H1 (cell line): ENCODE measurements at regions not wholly inside any gene's neighbourhood (a gene's known extent, or its start where the extent isn't known, plus 50 kb on each side); places are given as distances from the start of the nearest gene placed in this dataset.

ENCODE experiments used
- CTCF ChIA-PET: fragments of 300-600 bp; sonication (Branson Sonifier 250); formaldehyde crosslinking; loops from one replicate; lab custom pipeline; 2021; ENCODE audit not compliant: partially characterized antibody; lab: Charles Lee
- POLR2A ChIA-PET: fragments of 300-600 bp; sonication (Branson Sonifier 250); formaldehyde crosslinking; loops from one replicate; lab custom pipeline; 2021; ENCODE audit warnings: inconsistent platforms; ENCODE audit not compliant: partially characterized antibody; lab: Charles Lee
- DNase-seq, 2 experiments: peaks; one replicate each; pipeline versions ENCODE4 v3.0.0 to v3.0.0-alpha.2; 2010 to 2022; ENCODE audit warnings: low spot score in 2 of 2, low read depth in 1 of 2, mixed read lengths in 1 of 2
- FAIRE-seq: peaks from 2 replicates; lab custom pipeline; 2011; peaks lifted over from hg19 to GRCh38; lab: Jason Lieb, UNC
- H2AFZ ChIP-seq: 2 replicates; pipeline ENCODE4 v1.8.1; 2012; ENCODE audit warnings: low read length, inconsistent platforms
- H2AK5ac ChIP-seq: 2 replicates; pipeline ENCODE4 v1.6.1; 2013; ENCODE audit warnings: low read depth, low read length
- H2BK120ac ChIP-seq: replicated peaks from 2 replicates; pipeline ENCODE3; 2013; ENCODE audit warnings: low read depth, low read length, inconsistent platforms
- H2BK12ac ChIP-seq: 2 replicates; pipeline ENCODE4 v1.6.1; 2013; ENCODE audit warnings: low read depth, low read length
- H2BK15ac ChIP-seq: 2 replicates; pipeline ENCODE4 v1.6.1; 2013; ENCODE audit warnings: low read length
- H2BK20ac ChIP-seq: 2 replicates; pipeline ENCODE4 v1.6.1; 2013; ENCODE audit warnings: low read length
- H2BK5ac ChIP-seq: 2 replicates; pipeline ENCODE4 v1.6.1; 2013; ENCODE audit warnings: low read depth, low read length
- H3K14ac ChIP-seq: 2 replicates; pipeline ENCODE4 v1.6.1; 2013; ENCODE audit warnings: inconsistent platforms; ENCODE audit not compliant: insufficient read length
- H3K18ac ChIP-seq: 2 replicates; pipeline ENCODE4 v1.6.1; 2013; ENCODE audit warnings: low read length; ENCODE audit errors: extremely low read depth
- H3K23ac ChIP-seq: 2 replicates; pipeline ENCODE4 v1.6.1; 2013; ENCODE audit warnings: inconsistent platforms; ENCODE audit not compliant: insufficient read length
- H3K23me2 ChIP-seq: 2 replicates; pipeline ENCODE4 v1.6.1; 2013; ENCODE audit warnings: low read depth, low read length
- H3K27ac ChIP-seq: 2 replicates; pipeline ENCODE4 v1.6.1; 2011; ENCODE audit warnings: low read depth, low read length, inconsistent platforms
- H3K27me3 ChIP-seq, 4 experiments: replicated peaks in 1 of 4; 1 replicate in 1 of 4; 2 replicates in 3 of 4; pipeline versions ENCODE4 v1.6.1 to v1.8.1; 2011 to 2013; ENCODE audit warnings: low read length in 3 of 4, mild to moderate bottlenecking in 3 of 4, inconsistent platforms in 2 of 4, mixed read lengths in 2 of 4, moderate library complexity in 1 of 4; ENCODE audit not compliant: control insufficient read depth in 3 of 4, insufficient read depth in 3 of 4; ENCODE audit errors: extremely low read depth in 1 of 4
- H3K36me3 ChIP-seq, 4 experiments: 2 replicates each; pipeline versions ENCODE4 v1.6.1 to v1.8.1; 2011 to 2013; ENCODE audit warnings: mild to moderate bottlenecking in 4 of 4, low read length in 3 of 4, moderate library complexity in 2 of 4, control low read depth in 1 of 4, inconsistent platforms in 1 of 4; ENCODE audit not compliant: insufficient read depth in 4 of 4, control insufficient read depth in 2 of 4
- H3K4ac ChIP-seq: replicated peaks from 2 replicates; pipeline ENCODE3; 2013; ENCODE audit warnings: low read length, low read depth, mixed read lengths, inconsistent platforms; ENCODE audit not compliant: insufficient read length
- H3K4me1 ChIP-seq, 4 experiments: replicated peaks in 1 of 4; 1 replicate in 1 of 4; 2 replicates in 3 of 4; pipeline versions ENCODE4 v1.6.1 to v1.8.1; 2011 to 2013; ENCODE audit warnings: low read length in 3 of 4, inconsistent platforms in 2 of 4, mixed read lengths in 1 of 4; ENCODE audit not compliant: insufficient read depth in 4 of 4, control insufficient read depth in 3 of 4
- H3K4me2 ChIP-seq, 2 experiments: 2 replicates each; pipeline versions ENCODE4 v1.6.1 to v1.8.1; 2011 to 2013; ENCODE audit warnings: low read depth in 2 of 2, low read length in 2 of 2, control low read depth in 1 of 2, inconsistent platforms in 1 of 2, mild to moderate bottlenecking in 1 of 2; ENCODE audit not compliant: insufficient read depth in 1 of 2
- H3K4me3 ChIP-seq, 4 experiments: fragments of 200-600, 300-600 bp in 1 of 4; sonication (generic), shearing (Covaris generic), sonication (Bioruptor Twin) in 1 of 4; 2 replicates each; pipeline versions ENCODE4 v1.5.1 to v1.8.1; 2011 to 2016; ENCODE audit warnings: low read length in 4 of 4, low read depth in 3 of 4, control low read depth in 2 of 4, inconsistent platforms in 2 of 4, mild to moderate bottlenecking in 2 of 4, mixed read lengths in 1 of 4, moderate library complexity in 1 of 4; ENCODE audit not compliant: insufficient read depth in 2 of 4; ENCODE audit errors: extremely low read depth in 1 of 4
- H3K56ac ChIP-seq: replicated peaks from 2 replicates; pipeline ENCODE3; 2013; ENCODE audit warnings: low read depth, mild to moderate bottlenecking, mixed read lengths, low read length, inconsistent platforms; ENCODE audit not compliant: insufficient read length
- H3K79me1 ChIP-seq: 2 replicates; pipeline ENCODE4 v1.6.1; 2013; ENCODE audit warnings: low read depth, low read length, control low read depth
- H3K79me2 ChIP-seq, 2 experiments: 2 replicates each; pipeline versions ENCODE4 v1.6.1 to v1.8.1; 2012 to 2013; ENCODE audit warnings: low read length in 2 of 2, mild to moderate bottlenecking in 2 of 2, inconsistent platforms in 1 of 2; ENCODE audit not compliant: insufficient read depth in 2 of 2, control insufficient read depth in 1 of 2
- H3K9ac ChIP-seq, 4 experiments: replicated peaks in 1 of 4; 1 replicate in 1 of 4; 2 replicates in 3 of 4; pipeline versions ENCODE4 v1.6.1 to v1.8.1; 2011 to 2013; ENCODE audit warnings: low read depth in 3 of 4, low read length in 3 of 4, control low read depth in 2 of 4, mild to moderate bottlenecking in 2 of 4, moderate library complexity in 2 of 4, inconsistent platforms in 1 of 4; ENCODE audit errors: extremely low read depth in 1 of 4
- H3K9me3 ChIP-seq, 2 experiments: 2 replicates each; pipeline versions ENCODE4 v1.6.1 to v1.8.1; 2012 to 2013; ENCODE audit warnings: mild to moderate bottlenecking in 2 of 2, moderate library complexity in 2 of 2, control low read depth in 1 of 2, inconsistent platforms in 1 of 2, low read depth in 1 of 2, low read length in 1 of 2, mixed read lengths in 1 of 2; ENCODE audit not compliant: insufficient read depth in 2 of 2
- H4K20me1 ChIP-seq, 2 experiments: replicated peaks in 1 of 2; 2 replicates each; pipeline versions ENCODE3 to v1.8.1; 2011 to 2013; ENCODE audit warnings: inconsistent platforms in 2 of 2, low read length in 2 of 2, mild to moderate bottlenecking in 1 of 2; ENCODE audit not compliant: insufficient read depth in 2 of 2, control insufficient read depth in 1 of 2
- H4K5ac ChIP-seq: 2 replicates; pipeline ENCODE4 v1.6.1; 2013; ENCODE audit warnings: low read length, low read depth, mixed read lengths, inconsistent platforms; ENCODE audit not compliant: insufficient read length
- H4K8ac ChIP-seq: 2 replicates; pipeline ENCODE4 v1.8.0; 2013; ENCODE audit warnings: mild to moderate bottlenecking, moderate library complexity, low read length, inconsistent platforms; ENCODE audit not compliant: insufficient read depth; ENCODE audit errors: extremely low read depth
- H4K91ac ChIP-seq: replicated peaks from 2 replicates; pipeline ENCODE3; 2013; ENCODE audit warnings: low read length, mixed read lengths, inconsistent platforms; ENCODE audit not compliant: insufficient read length
- ATF2 ChIP-seq: IDR thresholded peaks from 2 replicates; pipeline ENCODE4 v1.6.1; 2012; ENCODE audit warnings: low read length, inconsistent platforms
- CEBPB ChIP-seq: IDR thresholded peaks from 2 replicates; pipeline ENCODE4 v1.6.1; 2012; ENCODE audit warnings: low read depth, low read length
- CHD1 ChIP-seq: IDR thresholded peaks from 2 replicates; pipeline ENCODE4 v1.6.1; 2012; ENCODE audit warnings: low read depth, low read length, improper control_type of control experiment
- EGR1 ChIP-seq: IDR thresholded peaks from 2 replicates; pipeline ENCODE4 v1.6.1; 2011; ENCODE audit warnings: low read depth, low read length, borderline replicate concordance
- EP300 ChIP-seq, 2 experiments: IDR thresholded peaks; 1 replicate in 1 of 2; 2 replicates in 1 of 2; pipeline ENCODE4 v1.6.1; 2011 to 2012; ENCODE audit warnings: low read depth in 2 of 2, low read length in 2 of 2, mild to moderate bottlenecking in 2 of 2, borderline replicate concordance in 1 of 2, inconsistent platforms in 1 of 2, moderate library complexity in 1 of 2
- FOSL1 ChIP-seq: IDR thresholded peaks from 2 replicates; pipeline ENCODE4 v1.6.1; 2011; ENCODE audit warnings: mild to moderate bottlenecking, low read depth, low read length, moderate library complexity; ENCODE audit not compliant: insufficient read depth
- HDAC2 ChIP-seq, 2 experiments: fragments of 300-600 bp in 1 of 2; sonication (generic) in 1 of 2; IDR thresholded peaks; 2 replicates each; pipeline ENCODE4 v1.6.1; 2011 to 2012; ENCODE audit warnings: low read depth in 2 of 2, low read length in 2 of 2, mild to moderate bottlenecking in 2 of 2, moderate library complexity in 2 of 2, borderline replicate concordance in 1 of 2, inconsistent platforms in 1 of 2
- JUN ChIP-seq: IDR thresholded peaks from 2 replicates; pipeline ENCODE4 v1.6.1; 2011; ENCODE audit warnings: low read depth, mild to moderate bottlenecking, improper control_type of control experiment, low read length
- KDM1A ChIP-seq: fragments of 200-600, 300-600 bp; sonication (generic); IDR thresholded peaks from 2 replicates; pipeline ENCODE4 v1.7.1; 2016; ENCODE audit warnings: mild to moderate bottlenecking, low read length, borderline replicate concordance
- KDM4A ChIP-seq: IDR thresholded peaks from one replicate; pipeline ENCODE4 v1.7.1; 2012; ENCODE audit warnings: low read depth, mild to moderate bottlenecking, moderate library complexity, low read length, inconsistent platforms; ENCODE audit not compliant: severe bottlenecking
- POU5F1 ChIP-seq: IDR thresholded peaks from 2 replicates; pipeline ENCODE4 v1.6.1; 2011; ENCODE audit warnings: low read depth, mild to moderate bottlenecking, low read length, moderate library complexity
- SIX5 ChIP-seq: IDR thresholded peaks from 2 replicates; pipeline ENCODE4 v1.6.1; 2011; ENCODE audit warnings: mild to moderate bottlenecking, low read depth, low read length
- TAF7 ChIP-seq: optimal IDR thresholded peaks from 2 replicates; pipeline ENCODE3; 2011; ENCODE audit warnings: low read depth, mild to moderate bottlenecking, inconsistent platforms, low read length, moderate library complexity, borderline replicate concordance
- ZNF274 ChIP-seq: IDR thresholded peaks from 2 replicates; pipeline ENCODE4 v1.7.0; 2012; ENCODE audit warnings: low read length, borderline replicate concordance; ENCODE audit errors: extremely low read depth

GRCh38 chr6:141117874-141118273 lies 1014.9 kb upstream of the GJE1 start:
- Histone ChIP-seq H3K4me3 (no peak overlapping the region), H2AK5ac (no peak overlapping the region), H2BK12ac (no peak overlapping the region), H3K27ac (no peak overlapping the region), H4K20me1 (no peaks in the 10 kb centered on the region), H3K27me3 (no peaks in the 10 kb centered on the region), H4K91ac (no peak overlapping the region), H3K79me2 (no peaks in the 10 kb centered on the region), H3K36me3 (no peaks in the 10 kb centered on the region; a peak in 1 of 8 replicates), H2BK5ac (no peak overlapping the region), H4K5ac (no peak overlapping the region), H3K23ac (no peak overlapping the region), H2AFZ (no peak overlapping the region), H3K9me3 (no peaks in the 10 kb centered on the region), H3K23me2 (no peaks in the 10 kb centered on the region; the same call in 1 of the 2 replicates), H2BK120ac (no peak overlapping the region), H2BK20ac (no peak overlapping the region), H3K4ac (no peak overlapping the region), H3K4me1 (no peaks in the 10 kb centered on the region), H3K4me2 (no peak overlapping the region), H3K56ac (no peak overlapping the region), H2BK15ac (no peak overlapping the region), H3K18ac (no peak overlapping the region), H3K14ac (no peak overlapping the region), H4K8ac (no peak overlapping the region), H3K9ac (no peak overlapping the region), H3K79me1 (no peaks in the 10 kb centered on the region)
- CTCF ChIA-PET, result no interaction called here
- POLR2A ChIA-PET, result no interaction called here
- DNase-seq (no peak), FAIRE-seq (no peak)
- TF ChIP-seq SIX5 (no peak), ATF2 (no peak), KDM4A (no peak), JUN (no peak), POU5F1 (no peak), HDAC2 (IDR thresholded peaks at IDR 0.05; ENCODE audit: borderline replicate concordance in 1 of 2, low read depth in 2 of 2, low read length in 2 of 2) (no peak), FOSL1 (no peak), EP300 (IDR thresholded peaks at IDR 0.05; ENCODE audit: borderline replicate concordance in 1 of 2, low read depth in 2 of 2, low read length in 2 of 2) (no peak), ZNF274 (no peak), EGR1 (no peak), TAF7 (no peak), KDM1A (no peak), CHD1 (no peak), CEBPB (no peak)
